ENCODE measurements at regions not wholly inside any gene's neighbourhood (a gene's known extent, or its start where the extent isn't known, plus 50 kb on each side); places are given as distances from the start of the nearest gene placed in this dataset.

DNA sequence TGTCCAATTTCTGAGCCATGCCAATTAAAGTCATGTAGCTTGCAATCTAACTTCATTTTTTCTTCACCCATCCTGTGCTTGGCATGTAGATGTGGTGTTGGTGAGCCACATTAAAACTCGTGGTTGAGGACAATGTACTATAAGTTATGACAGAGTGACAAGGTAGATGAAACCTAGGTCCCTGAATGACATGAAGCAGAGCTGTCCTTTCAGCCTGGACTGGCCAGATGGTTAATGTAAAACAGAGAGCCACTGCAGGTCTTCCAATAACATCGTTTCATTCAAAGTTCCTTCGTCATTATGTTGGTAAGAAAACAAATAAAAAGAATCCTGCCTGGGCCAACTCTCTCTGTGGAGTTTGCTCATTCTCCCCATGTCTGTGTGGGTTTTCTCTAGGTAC is 856.5 kb upstream of the SEMA6A start:
- H3K4me1 Mint-ChIP-seq (ENCODE audit: low read depth in 2 of 2): no peaks in the 10 kb centered on the region

DNA sequence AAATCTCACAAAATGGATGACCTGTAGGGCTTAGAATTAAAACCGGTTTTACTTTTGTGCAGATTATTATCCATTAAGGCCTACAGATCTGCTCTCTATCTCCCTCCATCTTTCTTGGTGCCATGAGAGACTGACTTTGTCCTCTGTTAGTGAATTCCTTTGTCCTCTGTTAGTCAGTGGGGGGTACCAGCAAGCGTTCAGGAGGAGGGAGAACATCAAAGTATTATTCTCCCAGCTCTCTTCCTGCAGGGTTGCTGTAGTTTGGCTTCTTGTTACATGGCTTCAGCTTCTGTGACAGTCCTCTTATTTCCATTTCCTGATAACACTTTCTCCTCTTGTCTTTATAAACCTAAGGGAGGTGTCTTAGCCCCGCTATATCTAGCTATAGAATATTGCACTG is 850.5 kb upstream of the SEMA6A start:
- Mint-ChIP-seq H3K4me1 (ENCODE audit: low read depth in 2 of 2) (no peaks in the 10 kb centered on the region), H3K4me3 (no peak overlapping the region), H3K36me3 (ENCODE audit: insufficient read depth) (no peaks in the 10 kb centered on the region), H3K9me3 (peaks cover 0 to 5% of the 10 kb centered on the region in 2 donors), H3K27me3 (no peaks in the 10 kb centered on the region), H3K27ac (no peak overlapping the region)
- DNase-seq (no peak), ATAC-seq (replicated peaks) (no peak)

More for the DNA sequence above, 856.5 kb upstream of the SEMA6A start:
- Mint-ChIP-seq H3K36me3 (ENCODE audit: insufficient read depth) (no peaks in the 10 kb centered on the region), H3K4me3 (no peak overlapping the region), H3K9me3 (peaks cover 0 to 2% of the 10 kb centered on the region in 2 donors), H3K27me3 (no peaks in the 10 kb centered on the region), H3K27ac (no peak overlapping the region)
- no peak for ATAC-seq (replicated peaks)
- no peak for DNase-seq

DNA sequence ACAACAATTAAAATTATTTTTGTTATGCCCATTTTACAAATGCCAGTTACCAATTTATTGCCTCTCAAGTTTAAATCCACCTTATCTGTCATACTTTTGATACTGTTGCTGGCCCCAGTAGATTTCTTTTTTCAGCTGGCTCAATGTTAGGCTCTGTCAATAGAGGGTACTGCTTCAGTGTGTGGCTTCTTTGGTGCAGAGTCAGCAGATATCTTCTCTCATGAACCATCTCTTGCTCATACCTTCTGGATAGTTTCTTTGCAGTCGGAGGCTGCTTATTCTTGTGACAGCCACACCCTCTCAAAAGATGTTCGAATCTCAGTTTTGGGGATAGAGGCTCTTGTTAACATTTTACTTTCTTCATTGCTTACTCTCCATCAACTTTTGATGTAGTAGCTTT is 849.9 kb upstream of the SEMA6A start:
- H3K4me3 Mint-ChIP-seq: no peak overlapping the region
- H3K9me3 Mint-ChIP-seq: peaks cover 0 to 5% of the 10 kb centered on the region in 2 donors
- H3K4me1 Mint-ChIP-seq (ENCODE audit: low read depth in 2 of 2): no peaks in the 10 kb centered on the region
- no peak for ATAC-seq (replicated peaks)
- no peaks in the 10 kb centered on the region for H3K27me3 Mint-ChIP-seq
- DNase-seq: no peak
- H3K27ac Mint-ChIP-seq: no peak overlapping the region
- no peaks in the 10 kb centered on the region for H3K36me3 Mint-ChIP-seq (ENCODE audit: insufficient read depth)

DNA sequence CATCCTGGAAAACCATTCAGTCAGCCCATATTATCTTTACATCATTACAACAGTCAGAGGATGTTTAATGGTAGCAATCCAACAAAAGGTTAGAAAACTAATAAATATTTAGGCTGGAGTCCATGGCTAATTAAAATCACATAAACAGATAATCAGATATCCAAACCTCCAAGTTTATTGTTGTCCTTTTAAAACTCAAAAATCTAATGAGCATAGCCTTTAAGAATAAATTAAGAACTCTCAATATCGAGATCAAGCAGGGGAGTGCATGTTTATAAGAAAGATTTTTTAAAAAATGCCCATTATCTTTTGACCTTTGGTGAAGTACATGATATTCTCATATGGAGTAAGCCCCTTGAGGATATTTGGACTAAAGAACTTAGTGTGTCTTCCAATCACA is 842.9 kb upstream of the SEMA6A start:
- Mint-ChIP-seq H3K4me1 (ENCODE audit: low read depth in 2 of 2) (no peaks in the 10 kb centered on the region), H3K27ac (no peak overlapping the region), H3K27me3 (no peaks in the 10 kb centered on the region), H3K4me3 (no peak overlapping the region), H3K9me3 (peaks cover 0 to 3% of the 10 kb centered on the region in 2 donors), H3K36me3 (ENCODE audit: insufficient read depth) (no peaks in the 10 kb centered on the region)
- no peak for ATAC-seq (replicated peaks)
- no peak for DNase-seq

DNA sequence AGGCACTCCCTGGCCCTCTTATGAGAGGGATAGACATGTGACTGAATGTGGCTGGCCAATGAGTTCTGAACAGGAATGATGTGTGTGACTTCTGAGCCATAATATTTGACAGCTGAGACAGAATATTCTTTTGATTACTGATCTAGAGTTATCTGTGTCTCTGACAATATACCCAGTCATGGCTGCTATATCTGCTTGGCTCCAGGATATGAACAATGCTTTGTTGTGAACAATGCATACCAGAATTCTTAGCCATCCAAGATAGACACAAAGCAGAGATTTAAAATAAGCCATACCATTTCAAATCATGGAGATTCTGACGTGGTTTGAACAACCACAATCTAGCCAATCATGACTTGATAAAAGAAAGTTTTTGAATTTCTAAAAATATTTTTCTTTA is 840.3 kb upstream of the SEMA6A start:
- H3K27me3 Mint-ChIP-seq: no peaks in the 10 kb centered on the region

DNA sequence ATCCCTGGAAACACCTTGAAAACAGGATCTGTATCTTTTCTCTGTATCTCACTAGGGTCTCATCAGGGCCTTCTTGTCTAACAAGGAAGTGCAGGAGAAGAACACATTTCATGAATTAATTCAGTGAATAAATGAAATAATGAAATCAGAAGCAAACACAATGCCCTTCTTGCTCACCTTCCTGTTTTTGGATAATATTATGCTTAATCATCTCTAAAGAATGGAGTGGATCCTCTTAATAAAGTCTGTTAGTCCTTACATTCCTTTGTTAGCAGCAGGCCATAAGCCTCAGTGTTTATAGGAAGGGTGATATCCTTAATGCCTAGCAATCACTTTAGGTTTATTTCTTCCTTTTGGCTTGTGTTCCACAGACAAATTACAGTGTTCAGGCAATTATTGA is 837.1 kb upstream of the SEMA6A start:
- DNase-seq: no peak
- Mint-ChIP-seq H3K4me3 (no peak overlapping the region), H3K27me3 (no peaks in the 10 kb centered on the region), H3K36me3 (ENCODE audit: insufficient read depth) (no peaks in the 10 kb centered on the region), H3K9me3 (peaks cover 0 to 5% of the 10 kb centered on the region in 2 donors), H3K27ac (no peak overlapping the region), H3K4me1 (ENCODE audit: low read depth in 2 of 2) (no peaks in the 10 kb centered on the region)
- ATAC-seq (replicated peaks): no peak

More for the DNA sequence above, 840.3 kb upstream of the SEMA6A start:
- no peak for ATAC-seq (replicated peaks)
- no peaks in the 10 kb centered on the region for H3K4me1 Mint-ChIP-seq (ENCODE audit: low read depth in 2 of 2)
- no peak overlapping the region for H3K4me3 Mint-ChIP-seq
- H3K36me3 Mint-ChIP-seq (ENCODE audit: insufficient read depth): no peaks in the 10 kb centered on the region
- no peak for DNase-seq
- no peaks in the 10 kb centered on the region for H3K9me3 Mint-ChIP-seq
- no peak overlapping the region for H3K27ac Mint-ChIP-seq

DNA sequence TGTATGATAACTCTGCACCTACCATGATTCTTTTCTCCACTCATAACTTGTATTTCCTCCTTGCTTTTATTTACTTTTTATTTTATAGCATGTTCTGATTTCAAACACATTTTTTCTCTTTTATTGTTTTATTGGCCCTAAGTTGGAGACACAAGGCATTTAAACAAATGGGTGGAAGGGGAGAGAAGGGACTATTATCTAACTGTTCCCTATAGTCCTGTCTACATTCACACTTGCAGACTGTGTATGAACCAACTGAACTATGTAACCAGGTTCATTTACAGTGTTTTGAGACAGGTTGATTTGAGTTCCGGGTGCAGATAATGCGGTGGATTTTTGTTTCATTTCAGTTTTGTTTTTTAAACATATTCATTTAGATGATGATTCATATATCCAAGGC is 830.6 kb upstream of the SEMA6A start:
- no peaks in the 10 kb centered on the region for H3K36me3 Mint-ChIP-seq (ENCODE audit: insufficient read depth)
- H3K9me3 Mint-ChIP-seq: peaks cover 0 to 5% of the 10 kb centered on the region in 2 donors
- no peak overlapping the region for H3K4me3 Mint-ChIP-seq
- H3K4me1 Mint-ChIP-seq (ENCODE audit: low read depth in 2 of 2): no peaks in the 10 kb centered on the region
- H3K27ac Mint-ChIP-seq: no peak overlapping the region
- DNase-seq (no peak), ATAC-seq (replicated peaks) (no peak)
- H3K27me3 Mint-ChIP-seq: no peaks in the 10 kb centered on the region

DNA sequence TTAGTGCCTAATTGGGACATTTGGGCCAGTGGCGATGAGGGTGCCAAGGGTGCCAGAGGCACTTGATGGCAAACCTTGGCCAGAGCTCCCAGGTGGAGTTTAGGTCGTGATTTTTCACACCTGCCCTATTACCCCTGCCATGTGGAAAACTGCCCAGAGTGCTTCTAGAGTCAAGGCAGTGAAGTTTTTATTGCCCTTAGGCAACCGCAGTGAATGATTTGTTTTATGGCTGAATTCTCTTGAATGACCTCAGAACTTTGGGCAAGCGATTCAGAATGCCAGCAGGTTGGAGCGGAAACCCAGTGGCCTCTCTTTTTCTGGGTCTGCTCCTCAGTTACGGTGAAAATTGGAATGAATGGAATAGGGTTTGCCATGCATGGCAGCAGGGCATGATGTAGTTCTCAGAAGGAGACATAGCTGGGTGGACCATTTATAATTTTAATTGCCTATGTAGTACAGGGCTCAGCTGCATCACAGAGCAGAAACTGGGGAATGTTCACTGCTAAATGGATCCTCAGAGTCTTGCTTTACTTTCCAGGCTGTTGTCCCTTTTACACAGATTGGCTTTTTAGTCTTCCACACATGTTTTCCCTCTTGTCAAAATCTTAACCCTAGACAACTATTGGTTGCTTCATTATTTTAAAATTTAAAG is 820.0 kb upstream of the SEMA6A start:
- Mint-ChIP-seq H3K27ac (no peak overlapping the region), H3K9me3 (peaks cover 5 to 7% of the 10 kb centered on the region in 2 donors), H3K4me3 (no peak overlapping the region), H3K36me3 (ENCODE audit: insufficient read depth) (no peaks in the 10 kb centered on the region), H3K4me1 (ENCODE audit: low read depth in 2 of 2) (no peaks in the 10 kb centered on the region), H3K27me3 (no peaks in the 10 kb centered on the region)
- DNase-seq (no peak), ATAC-seq (replicated peaks) (no peak)

DNA sequence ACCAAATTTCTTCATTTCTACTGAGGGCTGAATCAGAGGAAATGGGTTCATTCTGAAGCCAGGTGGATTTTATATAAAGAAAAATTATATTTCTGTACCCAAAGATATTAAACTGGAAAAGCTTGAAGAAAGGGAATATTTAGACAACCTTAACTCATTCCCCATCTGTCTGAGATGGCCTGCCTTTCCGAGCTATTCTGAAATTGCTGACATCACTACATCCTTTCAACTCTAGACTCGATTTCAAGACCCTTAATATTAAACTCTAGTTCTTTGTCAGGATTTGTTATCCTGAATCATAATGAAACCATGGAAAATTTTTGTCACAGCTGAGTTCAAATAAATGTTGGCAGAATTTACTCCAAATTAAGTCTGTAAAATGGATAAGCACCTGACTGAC is 818.5 kb upstream of the SEMA6A start:
- Mint-ChIP-seq H3K4me1 (ENCODE audit: low read depth in 2 of 2) (no peaks in the 10 kb centered on the region), H3K4me3 (no peak overlapping the region), H3K27me3 (no peaks in the 10 kb centered on the region), H3K36me3 (ENCODE audit: insufficient read depth) (no peaks in the 10 kb centered on the region), H3K9me3 (peaks cover 0 to 5% of the 10 kb centered on the region in 2 donors), H3K27ac (no peak overlapping the region)
- ATAC-seq (replicated peaks): no peak
- no peak for DNase-seq

DNA sequence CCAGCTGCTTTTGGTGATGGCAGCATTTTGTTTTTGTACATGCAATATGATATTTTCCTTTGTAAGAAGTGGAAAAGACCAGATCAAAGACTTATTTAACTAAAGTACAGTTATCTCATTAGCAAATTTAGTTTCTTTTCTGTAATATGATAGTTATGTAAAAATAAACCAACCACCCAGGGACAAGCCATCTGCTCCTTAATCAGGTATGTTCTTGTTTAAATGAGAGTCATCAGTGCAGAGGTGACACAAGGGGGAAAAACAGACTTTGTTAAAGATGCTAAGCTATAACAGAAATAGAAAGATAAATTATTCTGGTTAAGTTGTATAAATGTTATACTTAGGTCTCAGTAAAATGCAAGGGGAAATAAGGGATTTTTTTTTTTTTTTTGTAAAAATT is 805.7 kb upstream of the SEMA6A start:
- Mint-ChIP-seq H3K36me3 (ENCODE audit: insufficient read depth) (no peaks in the 10 kb centered on the region), H3K4me1 (ENCODE audit: low read depth in 2 of 2) (no peaks in the 10 kb centered on the region), H3K27me3 (no peaks in the 10 kb centered on the region), H3K9me3 (peaks cover 9 to 15% of the 10 kb centered on the region in 2 donors), H3K27ac (no peak overlapping the region), H3K4me3 (no peak overlapping the region)
- ATAC-seq (replicated peaks) (no peak), DNase-seq (no peak)

DNA sequence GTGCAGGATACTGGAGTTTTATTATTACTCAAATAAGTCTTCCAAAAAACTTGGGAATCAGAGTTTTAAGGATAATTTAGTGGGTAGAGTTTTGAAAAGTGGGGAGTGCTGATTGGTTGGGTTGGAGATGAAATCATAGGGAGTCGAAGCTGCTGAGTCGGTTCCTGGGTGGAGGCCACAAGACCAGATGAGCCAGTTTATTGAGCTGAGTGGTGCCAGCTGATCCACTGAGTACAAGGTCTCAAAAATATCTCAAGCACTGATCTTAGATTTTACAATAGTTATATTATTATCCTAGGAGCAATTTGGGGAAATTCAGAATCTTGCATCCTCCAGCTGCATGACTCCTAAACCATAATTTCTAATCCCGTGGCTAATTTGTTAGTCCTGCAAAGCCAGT is 804.9 kb upstream of the SEMA6A start:
- no peak overlapping the region for H3K4me3 Mint-ChIP-seq
- H3K36me3 Mint-ChIP-seq (ENCODE audit: insufficient read depth): no peaks in the 10 kb centered on the region
- ATAC-seq (replicated peaks): no peak
- no peaks in the 10 kb centered on the region for H3K27me3 Mint-ChIP-seq
- peaks cover 10 to 15% of the 10 kb centered on the region in 2 donors for H3K9me3 Mint-ChIP-seq
- H3K4me1 Mint-ChIP-seq (ENCODE audit: low read depth in 2 of 2): no peaks in the 10 kb centered on the region
- no peak for DNase-seq
- no peak overlapping the region for H3K27ac Mint-ChIP-seq

DNA sequence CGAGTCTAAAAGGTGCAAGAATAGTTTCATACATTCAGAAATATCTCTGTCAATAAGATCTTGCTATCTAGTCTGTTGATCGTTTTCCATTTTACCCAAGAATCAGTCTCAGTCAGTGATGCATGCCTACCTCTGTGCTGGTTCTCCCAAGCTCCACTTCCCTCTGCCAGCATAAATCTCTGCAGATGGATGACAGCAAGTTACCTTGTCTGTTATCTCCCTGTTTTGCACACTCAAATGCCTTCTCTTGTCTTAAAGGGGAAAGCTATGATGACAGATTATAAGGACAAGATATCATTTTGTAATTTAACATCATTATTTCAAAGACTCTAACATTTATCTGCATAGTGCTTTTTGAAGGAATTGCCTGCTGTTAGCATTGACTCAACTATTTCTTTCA is 802.1 kb upstream of the SEMA6A start:
- Mint-ChIP-seq H3K9me3 (peaks cover 5% of the 10 kb centered on the region in 2 donors), H3K36me3 (ENCODE audit: insufficient read depth) (no peaks in the 10 kb centered on the region), H3K4me1 (ENCODE audit: low read depth in 2 of 2) (no peaks in the 10 kb centered on the region), H3K27me3 (no peaks in the 10 kb centered on the region), H3K4me3 (no peak overlapping the region), H3K27ac (no peak overlapping the region)
- DNase-seq (no peak), ATAC-seq (replicated peaks) (no peak)

DNA sequence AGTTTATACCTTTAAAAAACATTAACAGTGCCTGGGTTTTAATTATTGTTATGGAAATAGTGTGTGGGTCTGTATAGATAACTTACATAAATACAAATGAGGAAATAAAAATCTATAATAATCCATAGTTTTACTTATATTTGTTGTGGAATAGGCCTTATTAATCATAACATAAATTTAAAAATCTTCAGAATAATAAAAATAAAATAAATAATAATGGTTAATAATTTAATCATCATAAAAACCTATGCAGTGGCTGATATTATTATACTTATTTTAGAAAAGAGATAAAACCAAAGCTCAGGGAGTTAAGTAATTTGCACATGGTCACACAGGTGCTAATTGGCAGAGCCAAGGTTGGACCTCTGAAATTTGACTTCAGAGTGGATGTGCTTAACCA is 785.3 kb upstream of the SEMA6A start:
- H3K4me1 Mint-ChIP-seq (ENCODE audit: low read depth in 2 of 2): no peaks in the 10 kb centered on the region
- no peak overlapping the region for H3K4me3 Mint-ChIP-seq
- H3K9me3 Mint-ChIP-seq: peaks cover 0 to 4% of the 10 kb centered on the region in 2 donors
- H3K27me3 Mint-ChIP-seq: no peaks in the 10 kb centered on the region
- no peak overlapping the region for H3K27ac Mint-ChIP-seq
- no peaks in the 10 kb centered on the region for H3K36me3 Mint-ChIP-seq (ENCODE audit: insufficient read depth)
- no peak for ATAC-seq (replicated peaks)
- DNase-seq: no peak

DNA sequence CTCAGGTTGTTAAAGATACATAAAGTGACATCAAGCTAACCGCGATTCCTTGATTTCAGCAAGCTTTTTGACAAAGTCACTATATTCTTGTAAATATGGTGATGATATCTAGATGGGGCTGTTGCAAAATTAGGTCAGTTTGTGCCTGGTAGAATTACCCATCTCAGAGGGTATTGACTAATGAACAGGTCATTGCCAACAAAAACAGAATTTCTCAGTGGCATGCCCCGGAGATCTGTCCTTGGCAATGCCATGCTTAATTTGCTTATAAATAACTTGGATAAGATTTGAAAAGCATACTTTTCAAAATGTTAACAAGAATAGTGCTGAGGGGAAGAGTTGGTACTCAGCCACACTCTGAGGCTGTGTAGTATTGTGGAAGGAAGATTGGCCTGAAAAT is 783.3 kb upstream of the SEMA6A start:
- H3K4me3 Mint-ChIP-seq: no peak overlapping the region
- no peaks in the 10 kb centered on the region for H3K36me3 Mint-ChIP-seq (ENCODE audit: insufficient read depth)
- no peak overlapping the region for H3K27ac Mint-ChIP-seq
- no peaks in the 10 kb centered on the region for H3K27me3 Mint-ChIP-seq
- H3K4me1 Mint-ChIP-seq (ENCODE audit: low read depth in 2 of 2): no peaks in the 10 kb centered on the region
- ATAC-seq (replicated peaks) (no peak), DNase-seq (no peak)
- peaks cover 0 to 4% of the 10 kb centered on the region in 2 donors for H3K9me3 Mint-ChIP-seq

DNA sequence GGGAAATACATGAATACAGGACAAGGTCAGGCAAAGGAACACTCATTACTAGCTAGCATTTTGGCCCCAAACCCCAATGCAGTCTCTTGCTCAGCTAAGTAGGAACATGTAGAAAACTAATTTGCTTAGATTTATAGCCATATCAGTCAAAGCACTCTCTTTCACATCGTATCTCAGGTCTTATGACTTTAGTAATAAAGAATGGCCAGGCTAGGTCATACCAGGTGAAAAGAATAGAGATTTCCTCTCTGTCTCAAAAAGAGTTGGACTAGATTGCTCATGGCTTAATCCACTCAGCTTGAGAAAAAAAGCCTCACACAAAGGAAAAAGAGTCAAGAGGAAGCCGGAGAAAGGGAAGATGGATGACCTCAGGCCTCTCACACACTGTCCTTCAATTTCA is 772.7 kb upstream of the SEMA6A start:
- no peak for ATAC-seq (replicated peaks)
- Mint-ChIP-seq H3K9me3 (peaks cover 0 to 7% of the 10 kb centered on the region in 2 donors), H3K4me3 (no peak overlapping the region), H3K27me3 (no peaks in the 10 kb centered on the region), H3K27ac (no peak overlapping the region), H3K4me1 (ENCODE audit: low read depth in 2 of 2) (no peaks in the 10 kb centered on the region), H3K36me3 (ENCODE audit: insufficient read depth) (no peaks in the 10 kb centered on the region)
- DNase-seq: no peak
